ENCODE measurements at regions not wholly inside any gene's neighbourhood (a gene's known extent, or its start where the extent isn't known, plus 50 kb on each side); places are given as distances from the start of the nearest gene placed in this dataset.
"Not testable (repeated sequence)": the region's sequence is repeated elsewhere in the genome, so short reads cannot be mapped to it uniquely, and the experiment has no call there.

GRCh38 chr6:140684776-140685550 lies 1310.5 kb upstream of the CITED2 start:
- no peaks in the 10 kb centered on the region for H3K9me3 ChIP-seq
- DNase-seq, result no peak
- no peaks in the 10 kb centered on the region for H3K27me3 ChIP-seq
- no peak overlapping the region for H3K4me3 ChIP-seq
- H3K36me3 ChIP-seq, result no peaks in the 10 kb centered on the region

- no peaks in the 10 kb centered on the region for H3K36me3 ChIP-seq
- no peaks in the 10 kb centered on the region for H3K9me3 ChIP-seq
- no peak for DNase-seq
- H3K4me3 ChIP-seq, result no peak overlapping the region
- H3K27me3 ChIP-seq, result no peaks in the 10 kb centered on the region
These were observed 1303.5 kb upstream of the CITED2 start for GRCh38 chr6:140677781-140678528.

- Histone ChIP-seq H3K27me3 (no peaks in the 10 kb centered on the region), H3K4me3 (no peak overlapping the region), H3K36me3 (peaks cover 3% of the 10 kb centered on the region; the same call in 1 of the 2 replicates), H3K9me3 (peaks cover 7% of the 10 kb centered on the region)
- no peak for DNase-seq
These were observed 1297.5 kb upstream of the CITED2 start for GRCh38 chr6:140671926-140672325.

- H3K4me3 ChIP-seq, result no peak overlapping the region
- DNase-seq, result no peak
- H3K9me3 ChIP-seq, result peaks cover 7% of the 10 kb centered on the region
These were observed 1295.6 kb upstream of the CITED2 start for GRCh38 chr6:140670021-140670420.

GRCh38 chr6:140669321-140669720 lies 1294.9 kb upstream of the CITED2 start:
- peaks cover 3% of the 10 kb centered on the region; the same call in 1 of the 2 replicates for H3K36me3 ChIP-seq
- no peaks in the 10 kb centered on the region for H3K27me3 ChIP-seq
- H3K9me3 ChIP-seq, result peaks cover 7% of the 10 kb centered on the region
- no peak overlapping the region for H3K4me3 ChIP-seq
- DNase-seq, result no peak

More at GRCh38 chr6:140670021-140670420, 1295.6 kb upstream of the CITED2 start:
- peaks cover 3% of the 10 kb centered on the region; the same call in 1 of the 2 replicates for H3K36me3 ChIP-seq
- no peaks in the 10 kb centered on the region for H3K27me3 ChIP-seq

GRCh38 chr6:140663772-140664171 lies 1289.3 kb upstream of the CITED2 start:
- DNase-seq, result no peak
- H3K9me3 ChIP-seq, result no peaks in the 10 kb centered on the region
- H3K4me3 ChIP-seq, result no peak overlapping the region
- H3K36me3 ChIP-seq, result no peaks in the 10 kb centered on the region
- no peaks in the 10 kb centered on the region for H3K27me3 ChIP-seq

- H3K36me3 ChIP-seq, result no peaks in the 10 kb centered on the region
- no peak for DNase-seq
- H3K4me3 ChIP-seq, result no peak overlapping the region
- H3K27me3 ChIP-seq, result no peaks in the 10 kb centered on the region
- no peaks in the 10 kb centered on the region for H3K9me3 ChIP-seq
These were observed 1288.6 kb upstream of the CITED2 start for GRCh38 chr6:140663094-140663493.

- DNase-seq, result no peak
- Histone ChIP-seq H3K27me3 (no peaks in the 10 kb centered on the region), H3K9me3 (no peaks in the 10 kb centered on the region), H3K4me3 (no peak overlapping the region), H3K36me3 (no peaks in the 10 kb centered on the region)
These were observed 1287.2 kb upstream of the CITED2 start for GRCh38 chr6:140661691-140662090.

- H3K27me3 ChIP-seq, result no peaks in the 10 kb centered on the region
- H3K9me3 ChIP-seq, result no peaks in the 10 kb centered on the region
- no peaks in the 10 kb centered on the region for H3K36me3 ChIP-seq
- DNase-seq, result no peak
- no peak overlapping the region for H3K4me3 ChIP-seq
These were observed 1285.8 kb upstream of the CITED2 start for GRCh38 chr6:140660295-140660694.

GRCh38 chr6:140653972-140654371 lies 1279.5 kb upstream of the CITED2 start:
- H3K4me3 ChIP-seq, result no peak overlapping the region
- no peaks in the 10 kb centered on the region for H3K36me3 ChIP-seq
- H3K27me3 ChIP-seq, result no peaks in the 10 kb centered on the region
- no peaks in the 10 kb centered on the region; the same call in 1 of the 2 replicates for H3K9me3 ChIP-seq
- no peak for DNase-seq

GRCh38 chr6:140653506-140653905 lies 1279.1 kb upstream of the CITED2 start:
- Histone ChIP-seq H3K4me3 (no peak overlapping the region), H3K9me3 (no peaks in the 10 kb centered on the region; the same call in 1 of the 2 replicates), H3K27me3 (no peaks in the 10 kb centered on the region), H3K36me3 (no peaks in the 10 kb centered on the region)
- no peak for DNase-seq

GRCh38 chr6:140649502-140649901 lies 1275.1 kb upstream of the CITED2 start:
- H3K9me3 ChIP-seq, H3K27me3 ChIP-seq, DNase-seq, H3K36me3 ChIP-seq, H3K4me3 ChIP-seq: not testable (repeated sequence)

- H3K4me3 ChIP-seq, DNase-seq, H3K36me3 ChIP-seq, H3K9me3 ChIP-seq, H3K27me3 ChIP-seq: not testable (repeated sequence)
These were observed 1272.9 kb upstream of the CITED2 start for GRCh38 chr6:140647322-140647721.

GRCh38 chr6:140644017-140644416 lies 1269.6 kb upstream of the CITED2 start:
- Histone ChIP-seq H3K9me3 (no peaks in the 10 kb centered on the region), H3K27me3 (no peaks in the 10 kb centered on the region), H3K4me3 (no peak overlapping the region), H3K36me3 (no peaks in the 10 kb centered on the region)
- no peak for DNase-seq

- H3K4me3 ChIP-seq, result no peak overlapping the region
- H3K27me3 ChIP-seq, result no peaks in the 10 kb centered on the region
- H3K36me3 ChIP-seq, result no peaks in the 10 kb centered on the region
- no peak for DNase-seq
- no peaks in the 10 kb centered on the region; the same call in 1 of the 2 replicates for H3K9me3 ChIP-seq
These were observed 1267.0 kb upstream of the CITED2 start for GRCh38 chr6:140641412-140641811.

GRCh38 chr6:140636908-140637402 lies 1262.5 kb upstream of the CITED2 start:
- Histone ChIP-seq H3K4me3 (no peak overlapping the region), H3K9me3 (peaks cover 3% of the 10 kb centered on the region; the same call in 1 of the 2 replicates), H3K27me3 (no peaks in the 10 kb centered on the region), H3K36me3 (no peaks in the 10 kb centered on the region)
- DNase-seq, result no peak

- peaks cover 3% of the 10 kb centered on the region; the same call in 1 of the 2 replicates for H3K9me3 ChIP-seq
- H3K27me3 ChIP-seq, result no peaks in the 10 kb centered on the region
- H3K4me3 ChIP-seq, result no peak overlapping the region
- no peak for DNase-seq
- no peaks in the 10 kb centered on the region for H3K36me3 ChIP-seq
These were observed 1261.9 kb upstream of the CITED2 start for GRCh38 chr6:140636271-140636907.
